H1 (cell line): ENCODE measurements at regions not wholly inside any gene's neighbourhood (a gene's known extent, or its start where the extent isn't known, plus 50 kb on each side); places are given as distances from the start of the nearest gene placed in this dataset.

Experiments
- ASH2L ChIP-seq: fragments of 200-600, 300-600 bp; sonication (generic); IDR thresholded peaks from one replicate; pipeline ENCODE4 v1.7.1; 2017; ENCODE audit warnings: low read length
- CHD2 ChIP-seq: IDR thresholded peaks from 2 replicates; pipeline ENCODE4 v1.6.1; 2012; ENCODE audit warnings: low read length, improper control_type of control experiment
- CHD7 ChIP-seq: fragments of 300-600 bp; sonication (generic); IDR thresholded peaks from 2 replicates; pipeline ENCODE4 v1.7.1; 2012; ENCODE audit warnings: low read length, moderate library complexity, mild to moderate bottlenecking, inconsistent platforms; ENCODE audit not compliant: insufficient replicate concordance
- E2F6 ChIP-seq: IDR thresholded peaks from 2 replicates; pipeline ENCODE4 v1.6.1; 2012; ENCODE audit warnings: inconsistent platforms
- NANOG ChIP-seq: IDR thresholded peaks from 2 replicates; pipeline ENCODE4 v1.6.1; 2011; ENCODE audit warnings: low read length, low read depth, mild to moderate bottlenecking, inconsistent platforms; ENCODE audit not compliant: insufficient read depth, poor library complexity, severe bottlenecking
- SIRT6 ChIP-seq: IDR thresholded peaks from one replicate; pipeline ENCODE4 v1.7.1; 2012; ENCODE audit warnings: low read length, inconsistent platforms
- SIX5 ChIP-seq: IDR thresholded peaks from 2 replicates; pipeline ENCODE4 v1.6.1; 2011; ENCODE audit warnings: mild to moderate bottlenecking, low read depth, low read length
- SP1 ChIP-seq: IDR thresholded peaks from 2 replicates; pipeline ENCODE4 v1.6.1; 2011; ENCODE audit warnings: low read depth, low read length
- SP2 ChIP-seq: IDR thresholded peaks from 2 replicates; pipeline ENCODE4 v1.6.1; 2012; ENCODE audit warnings: mild to moderate bottlenecking, low read length, inconsistent platforms
- SP4 ChIP-seq: IDR thresholded peaks from 2 replicates; pipeline ENCODE4 v1.6.1; 2012; ENCODE audit warnings: low read length, inconsistent platforms
- TF ChIP-seq, protein P1 (sequence below): IDR thresholded peaks from 2 replicates; pipeline ENCODE4 v1.6.1; 2011; ENCODE audit warnings: low read length, improper control_type of control experiment

DNA sequence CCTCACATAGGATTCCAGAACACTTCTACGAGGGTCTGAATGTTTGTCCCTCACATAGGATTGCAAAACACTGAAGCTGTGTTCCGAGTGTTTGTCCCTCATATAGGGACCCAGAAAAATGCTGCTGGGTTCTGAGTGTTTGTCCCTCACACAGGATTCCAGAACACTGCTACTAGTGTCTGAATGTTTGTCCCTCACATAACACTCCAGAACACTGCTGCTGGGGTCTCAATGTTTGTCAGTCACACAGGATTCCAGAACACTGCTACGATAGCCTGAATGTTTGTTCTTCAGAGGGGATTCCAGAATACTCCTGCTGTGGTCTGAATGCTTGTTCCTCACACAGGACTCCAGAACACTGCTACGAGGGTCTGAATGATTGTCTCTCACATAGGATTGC, 218.7 kb downstream of the FOXD4L6 start (continued):
- no peak for TF ChIP-seq CHD7
- no peak for TF ChIP-seq SIRT6
- TF ChIP-seq SIX5, result no peak
- no peak for TF ChIP-seq NANOG
- TF ChIP-seq CHD2, result no peak
- no peak for TF ChIP-seq SP2
- TF ChIP-seq E2F6, result no peak
- TF ChIP-seq ASH2L, result no peak
- TF ChIP-seq, protein P1, sequence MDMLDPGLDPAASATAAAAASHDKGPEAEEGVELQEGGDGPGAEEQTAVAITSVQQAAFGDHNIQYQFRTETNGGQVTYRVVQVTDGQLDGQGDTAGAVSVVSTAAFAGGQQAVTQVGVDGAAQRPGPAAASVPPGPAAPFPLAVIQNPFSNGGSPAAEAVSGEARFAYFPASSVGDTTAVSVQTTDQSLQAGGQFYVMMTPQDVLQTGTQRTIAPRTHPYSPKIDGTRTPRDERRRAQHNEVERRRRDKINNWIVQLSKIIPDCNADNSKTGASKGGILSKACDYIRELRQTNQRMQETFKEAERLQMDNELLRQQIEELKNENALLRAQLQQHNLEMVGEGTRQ, result no peak
- TF ChIP-seq SP1, result no peak
- no peak for TF ChIP-seq SP4
